Keratinocyte (primary cell): ENCODE measurements at regions not wholly inside any gene's neighbourhood (a gene's known extent, or its start where the extent isn't known, plus 50 kb on each side); places are given as distances from the start of the nearest gene placed in this dataset.

Experiments used
- EZH2 ChIP-seq: IDR thresholded peaks from one replicate; pipeline ENCODE4 v1.6.1; 2012; ENCODE audit warnings: inconsistent platforms, mild to moderate bottlenecking, low read length, moderate library complexity
- TF ChIP-seq, protein P1 (sequence below), 3 experiments: IDR thresholded peaks in 1 of 3; conservative IDR thresholded peaks in 1 of 3; optimal IDR thresholded peaks in 1 of 3; 2 replicates in 2 of 3; 3 replicates in 1 of 3; pipeline versions ENCODE3 to v1.5.1; 2011; ENCODE audit warnings: low read length in 3 of 3, mild to moderate bottlenecking in 3 of 3, moderate library complexity in 2 of 3, control low read depth in 1 of 3, inconsistent platforms in 1 of 3; ENCODE audit not compliant: insufficient read depth in 2 of 3; ENCODE audit errors: extremely low read depth in 1 of 3

DNA sequence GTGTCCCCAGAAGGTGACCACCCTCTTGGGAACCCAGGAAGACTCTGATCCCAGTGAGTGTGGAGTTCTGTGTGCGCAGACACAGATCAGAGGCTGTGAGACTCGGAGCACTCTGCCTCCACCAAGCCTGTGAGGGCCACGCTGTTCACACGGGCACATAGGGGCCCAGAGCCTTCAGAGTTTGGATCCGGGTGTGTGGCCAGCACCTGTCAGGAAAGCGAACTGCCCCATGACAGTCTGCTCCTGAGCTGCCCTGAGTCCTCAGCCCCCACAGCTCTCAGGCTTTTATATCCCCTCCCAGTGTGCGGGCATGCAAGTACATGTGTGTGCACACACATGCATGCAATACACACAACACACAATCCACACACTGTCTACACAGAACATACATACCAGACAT is 161.8 kb upstream of the IRX2 start:
- TF ChIP-seq, protein P1, sequence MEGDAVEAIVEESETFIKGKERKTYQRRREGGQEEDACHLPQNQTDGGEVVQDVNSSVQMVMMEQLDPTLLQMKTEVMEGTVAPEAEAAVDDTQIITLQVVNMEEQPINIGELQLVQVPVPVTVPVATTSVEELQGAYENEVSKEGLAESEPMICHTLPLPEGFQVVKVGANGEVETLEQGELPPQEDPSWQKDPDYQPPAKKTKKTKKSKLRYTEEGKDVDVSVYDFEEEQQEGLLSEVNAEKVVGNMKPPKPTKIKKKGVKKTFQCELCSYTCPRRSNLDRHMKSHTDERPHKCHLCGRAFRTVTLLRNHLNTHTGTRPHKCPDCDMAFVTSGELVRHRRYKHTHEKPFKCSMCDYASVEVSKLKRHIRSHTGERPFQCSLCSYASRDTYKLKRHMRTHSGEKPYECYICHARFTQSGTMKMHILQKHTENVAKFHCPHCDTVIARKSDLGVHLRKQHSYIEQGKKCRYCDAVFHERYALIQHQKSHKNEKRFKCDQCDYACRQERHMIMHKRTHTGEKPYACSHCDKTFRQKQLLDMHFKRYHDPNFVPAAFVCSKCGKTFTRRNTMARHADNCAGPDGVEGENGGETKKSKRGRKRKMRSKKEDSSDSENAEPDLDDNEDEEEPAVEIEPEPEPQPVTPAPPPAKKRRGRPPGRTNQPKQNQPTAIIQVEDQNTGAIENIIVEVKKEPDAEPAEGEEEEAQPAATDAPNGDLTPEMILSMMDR (optimal IDR thresholded peaks at IDR 0.05 in 1 of 3, IDR thresholded peaks at IDR 0.05 in 1 of 3, conservative IDR thresholded peaks at IDR 0.05 in 1 of 3; ENCODE audit: extremely low read depth in 1 of 3, insufficient read depth in 2 of 3, low read length in 3 of 3): no peak
- no peak for TF ChIP-seq EZH2
